Panc1 (cell line): ENCODE measurements at regions not wholly inside any gene's neighbourhood (a gene's known extent, or its start where the extent isn't known, plus 50 kb on each side); places are given as distances from the start of the nearest gene placed in this dataset.

Experiments
- ATAC-seq: fragments of 200-7000 bp; cut with Tn5 transposase; 2 replicates; pipeline ENCODE4 v1.9.1; 2020; ENCODE audit warnings: mild to moderate bottlenecking, moderate library complexity
- BruUV-seq: library from RNA; stranded (reverse); fragments of 400-500 nt; replicated peaks from 2 replicates; lab custom pipeline; 2021; lab: Mats Ljungman, UMichigan
- CTCF ChIA-PET: fragments of 300-600 bp; sonication (Branson Sonifier 250); formaldehyde crosslinking; loops from one replicate; lab custom pipeline; 2022; ENCODE audit warnings: antibody characterized with exemption; lab: Charles Lee
- POLR2A ChIA-PET: fragments of 300-600 bp; sonication (Branson Sonifier 250); formaldehyde crosslinking; loops from one replicate; lab custom pipeline; 2022; ENCODE audit warnings: antibody characterized with exemption; lab: Charles Lee
- DNase-seq: peaks from one replicate; pipeline ENCODE4 v3.0.0-alpha.2; 2010; ENCODE audit warnings: low read depth, low spot score
- H3K27ac ChIP-seq: 2 replicates; pipeline ENCODE4 v1.5.1; 2011; ENCODE audit warnings: mild to moderate bottlenecking, low read length, inconsistent platforms
- H3K27me3 ChIP-seq: fragments of 200-500 bp; sonication (Bioruptor generic); 2 replicates; pipeline ENCODE4 v1.6.0; 2014; ENCODE audit warnings: low read length, inconsistent platforms; ENCODE audit not compliant: control insufficient read depth, insufficient read depth
- H3K36me3 ChIP-seq: fragments of 200-500 bp; sonication (Bioruptor generic); 2 replicates; pipeline ENCODE4 v1.5.1; 2014; ENCODE audit warnings: inconsistent platforms, mild to moderate bottlenecking, low read length, moderate library complexity; ENCODE audit not compliant: control insufficient read depth, insufficient read depth
- H3K4me1 ChIP-seq: 2 replicates; pipeline ENCODE4 v1.5.1; 2011; ENCODE audit warnings: inconsistent platforms, mild to moderate bottlenecking, low read length, moderate library complexity; ENCODE audit not compliant: control insufficient read depth, insufficient read depth
- H3K4me3 ChIP-seq, 2 experiments: 2 replicates each; pipeline ENCODE4 v1.5.1; 2011 to 2012; ENCODE audit warnings: low read depth in 2 of 2, low read length in 2 of 2, mild to moderate bottlenecking in 2 of 2, inconsistent platforms in 1 of 2, moderate library complexity in 1 of 2
- H3K9me3 ChIP-seq: fragments of 200-500 bp; sonication (Bioruptor generic); 2 replicates; pipeline ENCODE4 v1.5.1; 2014; ENCODE audit warnings: low read depth, mild to moderate bottlenecking, inconsistent platforms, low read length, moderate library complexity; ENCODE audit not compliant: control insufficient read depth, insufficient read depth
- POLR2AphosphoS5 ChIP-seq: IDR thresholded peaks from 2 replicates; pipeline ENCODE4 v1.6.1; 2012; ENCODE audit warnings: mild to moderate bottlenecking, low read depth, low read length, moderate library complexity
- SIN3A ChIP-seq: IDR thresholded peaks from 2 replicates; pipeline ENCODE4 v1.6.1; 2012; ENCODE audit warnings: low read depth, mild to moderate bottlenecking, low read length, moderate library complexity, borderline replicate concordance; ENCODE audit not compliant: insufficient read depth
- TCF7L2 ChIP-seq: IDR thresholded peaks from 2 replicates; pipeline ENCODE4 v1.6.1; 2011; ENCODE audit warnings: mild to moderate bottlenecking, low read depth, low read length, inconsistent platforms
- in situ Hi-C: cut with HindIII; loops from 2 replicates; pipeline ENCODE4 v1.10.0; 2016; ENCODE audit warnings: low sequenced_read_pairs, low pct_unique_long_range_greater_than_20kb
- intact Hi-C: fragments of 100-400 bp; cut with micrococcal nuclease; formaldehyde crosslinking; loops from one replicate; pipeline ENCODE4 v1.10.0; 2022; ENCODE audit not compliant: unreplicated experiment
- TF ChIP-seq, protein P1 (sequence below), 2 experiments: IDR thresholded peaks; 2 replicates each; pipeline ENCODE4 v1.6.1; 2011 to 2012; ENCODE audit warnings: low read depth in 2 of 2, control low read depth in 1 of 2, low read length in 1 of 2, mild to moderate bottlenecking in 1 of 2, moderate library complexity in 1 of 2; ENCODE audit not compliant: insufficient read depth in 1 of 2
- TF ChIP-seq, protein P2 (sequence below): fragments of 450-650 bp; IDR thresholded peaks from 2 replicates; pipeline ENCODE4 v1.5.1; 2017; ENCODE audit warnings: mild to moderate bottlenecking

DNA sequence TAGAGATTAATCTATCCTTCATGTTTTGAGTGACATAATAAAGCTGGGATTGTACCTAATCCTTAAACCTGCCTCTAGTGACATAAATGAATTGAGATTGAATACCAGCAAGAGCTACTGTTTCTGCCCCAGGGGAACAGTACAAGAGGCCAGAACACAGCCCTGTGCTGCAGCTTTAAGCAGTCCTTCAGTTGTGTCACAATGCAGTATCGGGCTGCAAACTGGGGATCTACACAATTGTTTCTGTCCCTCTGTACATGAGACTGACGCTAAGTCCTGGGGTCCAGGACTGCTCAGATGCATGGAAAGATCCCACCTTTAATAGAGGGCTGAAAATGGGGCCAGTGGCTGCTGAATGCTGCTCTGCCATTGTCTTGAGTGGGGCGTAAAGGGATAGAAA, 87.5 kb downstream of the MINAR1 start:
- Histone ChIP-seq H3K4me1 (no peaks in the 10 kb centered on the region), H3K4me3 (no peak overlapping the region), H3K36me3 (no peaks in the 10 kb centered on the region), H3K27me3 (peaks cover 13% of the 10 kb centered on the region), H3K9me3 (no peaks in the 10 kb centered on the region), H3K27ac (no peak overlapping the region)
- DNase-seq = no peak
- no peak for ATAC-seq
- in situ Hi-C loops = no loop called here
- TF ChIP-seq, protein P1, sequence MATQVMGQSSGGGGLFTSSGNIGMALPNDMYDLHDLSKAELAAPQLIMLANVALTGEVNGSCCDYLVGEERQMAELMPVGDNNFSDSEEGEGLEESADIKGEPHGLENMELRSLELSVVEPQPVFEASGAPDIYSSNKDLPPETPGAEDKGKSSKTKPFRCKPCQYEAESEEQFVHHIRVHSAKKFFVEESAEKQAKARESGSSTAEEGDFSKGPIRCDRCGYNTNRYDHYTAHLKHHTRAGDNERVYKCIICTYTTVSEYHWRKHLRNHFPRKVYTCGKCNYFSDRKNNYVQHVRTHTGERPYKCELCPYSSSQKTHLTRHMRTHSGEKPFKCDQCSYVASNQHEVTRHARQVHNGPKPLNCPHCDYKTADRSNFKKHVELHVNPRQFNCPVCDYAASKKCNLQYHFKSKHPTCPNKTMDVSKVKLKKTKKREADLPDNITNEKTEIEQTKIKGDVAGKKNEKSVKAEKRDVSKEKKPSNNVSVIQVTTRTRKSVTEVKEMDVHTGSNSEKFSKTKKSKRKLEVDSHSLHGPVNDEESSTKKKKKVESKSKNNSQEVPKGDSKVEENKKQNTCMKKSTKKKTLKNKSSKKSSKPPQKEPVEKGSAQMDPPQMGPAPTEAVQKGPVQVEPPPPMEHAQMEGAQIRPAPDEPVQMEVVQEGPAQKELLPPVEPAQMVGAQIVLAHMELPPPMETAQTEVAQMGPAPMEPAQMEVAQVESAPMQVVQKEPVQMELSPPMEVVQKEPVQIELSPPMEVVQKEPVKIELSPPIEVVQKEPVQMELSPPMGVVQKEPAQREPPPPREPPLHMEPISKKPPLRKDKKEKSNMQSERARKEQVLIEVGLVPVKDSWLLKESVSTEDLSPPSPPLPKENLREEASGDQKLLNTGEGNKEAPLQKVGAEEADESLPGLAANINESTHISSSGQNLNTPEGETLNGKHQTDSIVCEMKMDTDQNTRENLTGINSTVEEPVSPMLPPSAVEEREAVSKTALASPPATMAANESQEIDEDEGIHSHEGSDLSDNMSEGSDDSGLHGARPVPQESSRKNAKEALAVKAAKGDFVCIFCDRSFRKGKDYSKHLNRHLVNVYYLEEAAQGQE (IDR thresholded peaks at IDR 0.05; ENCODE audit: insufficient read depth in 1 of 2, low read depth in 2 of 2, low read length in 1 of 2) = no peak
- TF ChIP-seq SIN3A (no peak), POLR2AphosphoS5 (no peak), TCF7L2 (no peak)
- ChIA-PET POLR2A (no interaction called here), CTCF (no interaction called here)
- intact Hi-C loops = no loop called here
- BruUV-seq = no TSS peak

DNA sequence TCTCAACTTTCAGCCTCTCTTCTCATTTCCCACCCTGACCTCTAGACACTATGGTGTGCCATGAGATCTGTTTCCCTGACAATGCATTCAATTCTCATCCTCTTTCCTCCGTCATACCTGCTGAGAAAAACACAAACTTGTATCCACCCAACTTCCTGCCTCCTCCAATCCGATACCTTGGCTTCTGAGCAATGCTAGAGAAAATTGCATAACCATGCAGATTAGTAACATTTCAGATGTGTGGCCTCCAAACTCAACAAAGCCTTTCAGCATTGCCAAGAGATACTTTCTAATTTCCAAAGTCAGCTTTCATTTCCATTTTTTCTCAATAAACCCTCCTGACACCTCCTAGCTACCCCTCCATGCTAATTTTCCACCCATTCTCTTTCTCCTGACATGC, 88.5 kb downstream of the MINAR1 start:
- in situ Hi-C loops = no loop called here

More for the DNA sequence above, 88.5 kb downstream of the MINAR1 start:
- ChIA-PET CTCF (no interaction called here), POLR2A (no interaction called here)
- DNase-seq = no peak
- no peaks in the 10 kb centered on the region for H3K36me3 ChIP-seq
- no TSS peak for BruUV-seq
- no peak overlapping the region for H3K27ac ChIP-seq
- intact Hi-C loops = no loop called here
- H3K4me3 ChIP-seq = no peak overlapping the region
- no peak for ATAC-seq
- H3K4me1 ChIP-seq = no peaks in the 10 kb centered on the region
- H3K27me3 ChIP-seq = peaks cover 13% of the 10 kb centered on the region
- H3K9me3 ChIP-seq = no peaks in the 10 kb centered on the region
- no peak for TF ChIP-seq SIN3A
- TF ChIP-seq POLR2AphosphoS5 = no peak
- TF ChIP-seq, protein P2, sequence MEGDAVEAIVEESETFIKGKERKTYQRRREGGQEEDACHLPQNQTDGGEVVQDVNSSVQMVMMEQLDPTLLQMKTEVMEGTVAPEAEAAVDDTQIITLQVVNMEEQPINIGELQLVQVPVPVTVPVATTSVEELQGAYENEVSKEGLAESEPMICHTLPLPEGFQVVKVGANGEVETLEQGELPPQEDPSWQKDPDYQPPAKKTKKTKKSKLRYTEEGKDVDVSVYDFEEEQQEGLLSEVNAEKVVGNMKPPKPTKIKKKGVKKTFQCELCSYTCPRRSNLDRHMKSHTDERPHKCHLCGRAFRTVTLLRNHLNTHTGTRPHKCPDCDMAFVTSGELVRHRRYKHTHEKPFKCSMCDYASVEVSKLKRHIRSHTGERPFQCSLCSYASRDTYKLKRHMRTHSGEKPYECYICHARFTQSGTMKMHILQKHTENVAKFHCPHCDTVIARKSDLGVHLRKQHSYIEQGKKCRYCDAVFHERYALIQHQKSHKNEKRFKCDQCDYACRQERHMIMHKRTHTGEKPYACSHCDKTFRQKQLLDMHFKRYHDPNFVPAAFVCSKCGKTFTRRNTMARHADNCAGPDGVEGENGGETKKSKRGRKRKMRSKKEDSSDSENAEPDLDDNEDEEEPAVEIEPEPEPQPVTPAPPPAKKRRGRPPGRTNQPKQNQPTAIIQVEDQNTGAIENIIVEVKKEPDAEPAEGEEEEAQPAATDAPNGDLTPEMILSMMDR = no peak
- no peak for TF ChIP-seq TCF7L2
- TF ChIP-seq, protein P1 (IDR thresholded peaks at IDR 0.05; ENCODE audit: insufficient read depth in 1 of 2, low read depth in 2 of 2, low read length in 1 of 2) = no peak
